GM12892 (cell line): ENCODE measurements at regions not wholly inside any gene's neighbourhood (a gene's known extent, or its start where the extent isn't known, plus 50 kb on each side); places are given as distances from the start of the nearest gene placed in this dataset.

Experiments
- POLR2A ChIP-seq: IDR thresholded peaks from 2 replicates; pipeline ENCODE4 v1.6.1; 2011; ENCODE audit warnings: low read depth, low read length, control low read depth
- POLR2AphosphoS5 ChIP-seq: IDR thresholded peaks from 2 replicates; pipeline ENCODE4 v1.6.1; 2011; ENCODE audit warnings: low read depth, low read length, control low read depth

DNA sequence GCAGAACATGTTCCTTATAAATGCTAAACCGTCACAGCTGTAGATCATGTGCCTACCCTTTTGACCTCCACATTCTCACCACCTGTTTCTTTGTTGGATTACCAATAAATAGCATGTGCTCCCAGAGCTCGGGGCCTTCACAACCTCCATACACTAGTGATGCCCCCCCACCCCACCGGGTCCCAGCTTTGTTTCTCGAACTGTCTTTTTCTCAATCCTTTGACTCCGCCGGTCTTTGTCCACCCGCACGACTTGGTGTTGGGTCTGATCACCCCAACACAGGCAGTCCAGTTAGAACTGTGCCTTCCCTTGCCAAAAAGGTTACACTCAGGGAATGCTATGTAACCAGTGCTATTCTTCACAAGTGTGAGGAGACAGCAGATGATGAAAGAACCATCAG lies 485.9 kb upstream of the C9orf72 start:
- no peak for TF ChIP-seq POLR2A
- no peak for TF ChIP-seq POLR2AphosphoS5
